CD4-positive, alpha-beta T cell treated with Interleukin-21 for 1 hour (primary cell): ENCODE measurements at regions not wholly inside any gene's neighbourhood (a gene's known extent, or its start where the extent isn't known, plus 50 kb on each side); places are given as distances from the start of the nearest gene placed in this dataset.

ENCODE experiments used
- DNase-seq: peaks from one replicate; pipeline ENCODE4 v3.0.0-alpha.2; 2020

DNA sequence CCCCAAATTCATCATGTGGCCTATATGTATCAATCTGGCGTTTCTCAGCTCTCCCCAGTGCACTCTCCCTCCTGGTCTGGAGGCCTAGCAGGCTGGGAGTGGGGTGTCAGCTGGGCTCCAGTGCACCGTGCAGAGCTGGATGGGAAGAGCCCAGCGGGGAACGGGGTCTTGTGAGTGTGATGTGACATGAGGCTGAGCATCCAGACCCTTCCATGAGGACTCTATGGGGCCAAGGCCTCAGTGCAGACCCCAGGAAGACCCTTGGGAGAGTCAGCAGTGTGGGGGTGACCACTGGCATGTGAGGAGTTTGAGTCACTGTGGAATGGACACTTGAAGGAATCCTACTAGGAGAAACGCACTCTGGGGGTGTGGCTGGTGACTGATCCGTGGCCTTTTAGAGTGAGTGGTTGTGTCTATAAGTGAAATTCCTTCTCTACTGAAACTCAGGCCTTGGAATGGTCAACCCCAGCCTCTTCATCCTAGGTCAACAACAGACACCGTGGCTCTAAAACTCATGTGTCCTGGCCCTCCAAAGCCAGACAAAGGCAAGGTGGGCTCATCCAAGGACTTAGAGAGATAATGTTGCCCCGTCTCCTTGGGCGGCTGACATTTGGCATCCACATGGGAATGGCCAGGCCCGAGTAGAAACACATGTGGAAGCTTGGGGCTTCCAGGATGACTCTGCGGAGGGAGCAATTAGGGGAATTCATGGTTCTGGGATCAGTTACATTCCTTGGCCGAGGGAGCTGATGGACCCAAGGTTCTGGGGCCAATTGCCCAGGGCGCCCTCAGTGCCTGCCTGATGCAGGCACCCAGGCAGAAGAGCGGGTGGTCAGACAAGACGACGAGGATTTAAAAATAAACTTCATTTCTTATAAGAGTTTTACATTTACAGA lies 156.0 kb upstream of the TWIST2 start:
- DNase-seq: no peak

DNA sequence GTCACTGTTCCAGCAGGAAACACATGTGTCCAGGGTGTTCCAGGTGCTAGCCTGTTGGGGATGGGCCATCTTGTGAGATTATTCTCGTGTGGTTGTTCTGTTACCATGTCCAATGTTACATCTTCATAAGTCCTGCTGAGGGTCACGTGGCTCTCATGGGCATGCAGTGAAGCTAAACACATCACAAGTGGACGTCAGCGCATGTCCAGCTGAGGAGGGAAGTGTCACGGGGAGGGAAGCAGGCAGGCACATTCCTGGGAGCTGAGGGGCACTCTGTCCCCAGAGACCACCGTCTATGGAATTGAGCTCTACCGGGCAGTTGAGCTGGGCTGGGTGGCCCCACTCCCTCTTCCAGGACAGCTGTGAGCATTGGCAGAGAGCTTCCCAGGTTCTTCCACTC lies 155.3 kb upstream of the TWIST2 start:
- no peak for DNase-seq

DNA sequence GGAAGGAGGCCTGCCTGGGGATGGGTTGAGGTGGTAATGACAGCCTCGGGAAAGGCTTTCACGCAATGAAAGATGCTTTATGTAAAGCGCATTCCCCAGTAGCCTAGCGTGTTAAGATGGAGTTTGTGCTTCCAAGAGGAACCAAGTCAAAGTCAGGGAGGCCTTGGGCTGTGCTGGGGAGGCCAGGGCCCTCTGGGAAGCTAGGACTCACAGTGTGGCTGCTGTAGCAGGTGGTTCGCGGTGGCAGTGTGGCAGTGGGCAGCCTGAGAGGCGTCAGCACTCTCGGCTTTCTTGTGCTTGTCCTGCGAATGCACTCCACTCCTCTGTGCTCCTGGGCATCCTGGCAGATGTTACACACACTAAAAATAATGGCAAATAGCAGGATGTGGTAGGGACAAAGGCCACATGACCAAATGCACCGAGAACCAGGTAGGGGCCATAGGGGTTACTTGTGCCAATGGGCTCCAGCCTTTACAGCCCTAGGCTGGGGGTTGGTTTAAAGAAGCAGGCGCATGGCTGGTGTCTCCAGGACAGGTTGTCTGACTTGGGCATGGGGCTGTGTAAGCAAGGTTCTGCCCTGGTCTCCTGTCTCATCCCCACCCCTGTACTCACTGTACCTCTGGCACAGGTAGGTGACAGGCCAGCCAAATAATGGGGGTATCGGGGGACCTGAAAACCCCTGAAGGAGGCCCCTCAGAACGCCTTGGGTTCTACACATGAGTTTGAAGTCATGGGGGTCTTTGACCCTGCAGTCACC lies 154.4 kb upstream of the TWIST2 start:
- no peak for DNase-seq

- DNase-seq: no peak
These were observed 153.6 kb upstream of the TWIST2 start for GRCh38 chr2:238694136-238694755.

DNA sequence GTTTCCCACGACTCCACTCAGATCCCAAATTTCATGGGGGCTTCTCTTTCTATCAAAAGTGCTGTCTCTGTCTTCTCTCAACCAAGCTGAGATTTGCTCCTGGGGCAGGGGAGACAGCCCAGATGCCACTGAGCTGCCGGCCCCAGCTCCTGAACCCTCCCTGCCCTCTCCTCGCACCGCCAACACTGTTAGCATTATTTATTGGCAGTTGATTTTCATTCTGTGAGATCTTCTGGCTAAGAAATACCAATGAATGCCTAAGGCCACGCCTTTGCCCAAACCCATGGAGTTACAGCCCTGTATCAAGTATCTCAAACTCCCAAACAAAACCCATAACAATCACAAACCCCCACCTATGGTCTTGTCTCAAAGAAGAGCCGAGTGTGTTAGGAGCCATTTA lies 153.0 kb upstream of the TWIST2 start:
- no peak for DNase-seq

- DNase-seq: no peak
These were observed 152.3 kb upstream of the TWIST2 start for GRCh38 chr2:238695538-238695937.

- no peak for DNase-seq
These were observed 151.6 kb upstream of the TWIST2 start for GRCh38 chr2:238696331-238696730.

- no peak for DNase-seq
These were observed 151.1 kb upstream of the TWIST2 start for GRCh38 chr2:238696786-238697185.

DNA sequence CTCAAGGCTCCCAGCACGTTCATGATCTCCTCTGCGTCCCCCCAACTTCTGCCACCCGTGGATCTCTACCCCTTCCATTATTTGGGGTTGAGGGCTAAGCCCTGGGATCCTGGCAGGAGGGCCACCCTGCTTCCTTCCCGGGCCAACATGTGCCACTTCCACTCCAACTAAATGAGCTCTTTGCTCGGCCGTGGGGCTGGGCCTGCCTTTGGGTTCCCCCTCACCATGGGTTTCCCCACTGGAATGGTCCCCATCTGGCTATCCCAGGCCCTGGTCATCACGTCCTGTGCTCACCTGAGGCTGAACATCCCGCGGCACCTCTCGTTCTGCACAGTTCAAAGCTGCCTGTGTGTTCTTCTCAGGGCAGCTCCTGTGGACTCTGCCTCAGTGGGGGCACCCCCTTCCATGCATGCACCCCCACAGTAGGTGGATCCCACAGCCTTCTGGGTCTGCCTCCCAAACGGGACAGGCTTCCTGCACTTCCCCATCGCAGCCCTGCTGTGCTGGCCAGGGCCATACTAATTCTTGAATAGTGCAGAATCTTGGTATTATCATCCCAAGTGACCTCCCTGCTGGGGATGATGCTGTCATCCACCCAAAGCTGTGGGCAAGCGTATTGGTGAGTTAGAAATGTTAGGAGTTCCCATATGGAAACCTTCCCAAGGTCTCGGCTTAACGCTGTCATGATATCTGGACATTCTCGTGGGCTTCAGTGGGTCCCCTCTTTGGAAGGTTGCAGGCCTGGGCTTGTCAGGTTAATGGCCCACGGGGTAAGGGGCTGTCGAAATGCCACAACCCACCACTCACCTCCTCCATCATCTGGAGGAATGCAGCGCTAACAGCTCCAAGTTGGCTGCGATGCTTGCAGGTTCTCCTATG lies 150.5 kb upstream of the TWIST2 start:
- DNase-seq: no peak

DNA sequence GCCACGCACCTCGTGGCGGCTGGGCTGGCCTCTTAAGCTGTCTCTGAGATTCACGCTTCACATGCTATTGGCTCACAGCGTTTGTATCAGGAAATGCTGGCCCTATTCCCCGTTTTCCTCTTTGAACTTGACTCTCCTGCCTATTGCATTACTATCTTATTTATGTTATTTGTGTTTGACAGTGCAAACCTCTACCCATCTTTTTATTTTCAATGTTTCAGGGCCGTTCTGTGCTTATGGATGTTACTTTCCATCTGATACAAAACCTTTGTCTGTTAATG lies 149.9 kb upstream of the TWIST2 start:
- no peak for DNase-seq

- DNase-seq: no peak
These were observed 149.2 kb upstream of the TWIST2 start for GRCh38 chr2:238698451-238699306.

DNA sequence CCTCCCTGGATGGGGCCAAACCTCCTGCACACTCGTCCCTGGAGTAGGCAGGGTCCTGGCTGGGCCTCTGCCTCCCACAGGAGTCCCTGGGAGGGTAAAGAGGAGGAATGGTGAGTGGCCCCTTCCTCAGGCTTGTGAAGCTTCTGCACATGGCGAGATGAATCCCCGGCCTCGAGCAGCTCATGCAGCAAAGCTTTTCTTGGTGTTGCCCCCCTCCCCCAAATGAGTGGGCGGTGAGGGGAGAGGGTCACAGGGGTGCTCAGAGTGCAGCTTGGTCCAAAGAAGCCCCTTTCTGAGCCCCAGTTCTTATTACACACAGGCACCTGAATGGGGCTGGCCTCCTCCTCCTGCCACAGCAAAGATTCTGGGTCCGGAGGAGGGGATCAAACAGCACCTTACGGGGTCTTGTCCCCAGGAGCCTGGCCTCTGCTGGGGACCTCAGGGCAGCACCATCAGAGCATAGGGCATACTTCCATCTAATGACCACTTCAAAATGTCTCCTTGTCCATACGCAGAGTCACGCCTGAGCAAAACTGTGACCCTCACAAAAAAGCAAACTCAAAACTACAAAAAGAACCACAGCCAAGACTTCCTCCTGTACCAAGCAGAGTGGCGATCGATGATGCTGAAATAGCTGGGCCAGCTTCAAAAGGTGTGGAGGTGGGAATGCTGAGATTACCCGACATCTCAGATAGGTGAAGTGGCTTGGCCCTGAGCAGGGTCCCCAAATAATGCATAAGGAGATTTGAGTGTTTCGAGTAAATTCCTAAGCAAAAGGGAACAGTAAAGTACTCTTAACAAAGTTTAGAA lies 148.4 kb upstream of the TWIST2 start:
- no peak for DNase-seq

GRCh38 chr2:238700117-238700457 lies 147.8 kb upstream of the TWIST2 start:
- no peak for DNase-seq

DNA sequence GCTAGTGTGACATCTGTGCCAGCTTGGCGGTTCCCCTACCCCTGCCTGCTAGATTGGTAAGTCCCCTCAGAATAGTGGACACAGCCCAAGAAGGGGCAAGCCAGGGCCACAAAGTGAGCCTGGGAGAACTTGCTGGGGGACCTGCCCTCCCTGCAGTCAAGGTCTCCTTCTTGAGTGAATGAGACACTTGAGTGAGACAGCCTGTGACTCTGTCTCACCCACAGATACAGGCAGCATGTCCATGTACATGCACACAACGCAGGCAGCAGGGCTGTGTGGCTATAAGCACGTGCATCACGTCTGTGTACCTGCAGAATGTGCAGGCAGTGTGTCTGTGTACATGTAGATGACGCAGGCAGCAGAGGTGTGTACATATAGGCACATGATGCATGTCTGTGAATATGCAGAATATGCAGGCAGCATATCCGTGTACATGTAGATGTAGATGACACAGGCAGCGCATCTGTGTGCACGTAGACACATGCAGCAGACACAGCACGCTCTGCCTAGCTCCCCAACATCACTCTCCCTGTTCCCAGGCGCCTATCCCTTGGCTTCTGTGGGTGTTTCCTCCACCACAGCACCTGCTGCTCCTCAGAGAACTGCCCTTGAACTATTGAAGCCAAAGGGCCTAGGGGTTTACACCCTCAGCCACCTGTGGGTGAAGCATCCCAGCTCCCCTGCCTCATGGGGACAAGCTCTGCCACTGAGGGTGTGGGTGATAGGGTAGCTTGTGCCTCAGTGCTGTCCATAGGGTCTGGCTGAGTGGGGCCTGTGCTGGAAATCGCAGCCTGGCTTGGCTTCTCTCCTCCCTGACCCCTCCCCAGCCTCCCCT lies 147.2 kb upstream of the TWIST2 start:
- DNase-seq: no peak

DNA sequence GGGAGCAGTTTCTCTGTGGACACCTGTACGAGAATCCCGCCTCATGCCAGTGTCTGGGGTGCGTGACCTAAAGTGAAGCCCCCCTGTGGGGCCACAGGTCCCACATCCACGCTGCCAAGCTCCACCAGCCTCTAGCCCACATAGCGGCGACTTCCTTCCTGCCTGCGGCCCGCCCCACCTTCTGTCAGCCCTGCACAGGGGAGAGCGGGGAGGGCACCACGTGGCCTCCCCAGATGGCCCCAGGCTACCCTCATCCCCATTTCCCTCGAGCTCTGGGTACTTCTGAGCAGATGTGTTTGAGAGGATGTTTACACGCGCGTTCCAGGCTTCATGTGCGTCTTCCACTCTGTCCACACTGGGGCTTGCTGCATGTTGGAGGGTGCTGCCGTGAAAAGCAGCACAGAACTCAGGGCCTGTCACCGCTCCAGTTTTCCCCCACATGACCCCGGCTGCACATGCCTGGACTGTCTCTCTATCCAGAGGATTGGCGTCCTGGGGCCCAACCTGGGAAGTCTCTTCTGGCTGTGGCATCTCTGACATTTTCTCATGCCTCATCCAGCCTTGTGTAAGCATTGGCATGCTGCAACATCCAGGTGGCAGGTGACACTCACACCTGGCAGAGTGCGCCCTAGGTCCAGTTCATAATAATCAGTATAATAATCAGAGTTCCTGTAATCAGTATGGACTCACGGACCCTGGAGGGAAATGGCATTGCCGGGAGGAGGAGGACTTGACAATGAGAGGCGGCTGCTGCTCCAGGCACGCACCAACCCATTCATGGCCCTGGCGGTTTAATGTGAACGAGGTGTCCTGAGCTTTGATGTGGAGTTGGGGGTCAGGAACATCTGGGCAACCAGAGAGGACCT lies 146.3 kb upstream of the TWIST2 start:
- DNase-seq: no peak

- no peak for DNase-seq
These were observed 145.4 kb upstream of the TWIST2 start for GRCh38 chr2:238702276-238703052.

- no peak for DNase-seq
These were observed 144.9 kb upstream of the TWIST2 start for GRCh38 chr2:238703053-238703415.

- DNase-seq: no peak
These were observed 144.4 kb upstream of the TWIST2 start for GRCh38 chr2:238703436-238703835.
